ENCODE measurements at regions not wholly inside any gene's neighbourhood (a gene's known extent, or its start where the extent isn't known, plus 50 kb on each side); places are given as distances from the start of the nearest gene placed in this dataset.

DNA sequence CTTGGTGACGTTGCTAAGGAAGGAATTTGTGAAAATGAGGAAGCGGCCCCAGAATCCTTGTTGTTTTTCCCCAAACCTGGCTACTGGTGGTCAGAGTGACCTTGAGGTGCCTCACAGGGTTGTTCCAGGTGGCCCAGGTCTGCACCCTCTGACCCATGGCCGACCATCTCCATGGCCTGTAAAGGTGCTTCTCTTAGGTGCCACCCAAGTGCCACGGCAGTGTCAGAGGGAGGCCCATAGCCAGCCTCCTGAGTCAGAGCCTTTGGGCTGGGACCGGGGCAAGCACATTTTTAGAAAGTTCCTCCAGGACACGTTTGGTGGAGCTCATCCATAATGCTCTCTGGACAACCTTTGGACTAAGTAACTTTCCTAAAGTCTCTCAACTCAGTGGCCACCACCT lies 83.9 kb upstream of the IRS2 start:
- TF ChIP-seq, protein P1, sequence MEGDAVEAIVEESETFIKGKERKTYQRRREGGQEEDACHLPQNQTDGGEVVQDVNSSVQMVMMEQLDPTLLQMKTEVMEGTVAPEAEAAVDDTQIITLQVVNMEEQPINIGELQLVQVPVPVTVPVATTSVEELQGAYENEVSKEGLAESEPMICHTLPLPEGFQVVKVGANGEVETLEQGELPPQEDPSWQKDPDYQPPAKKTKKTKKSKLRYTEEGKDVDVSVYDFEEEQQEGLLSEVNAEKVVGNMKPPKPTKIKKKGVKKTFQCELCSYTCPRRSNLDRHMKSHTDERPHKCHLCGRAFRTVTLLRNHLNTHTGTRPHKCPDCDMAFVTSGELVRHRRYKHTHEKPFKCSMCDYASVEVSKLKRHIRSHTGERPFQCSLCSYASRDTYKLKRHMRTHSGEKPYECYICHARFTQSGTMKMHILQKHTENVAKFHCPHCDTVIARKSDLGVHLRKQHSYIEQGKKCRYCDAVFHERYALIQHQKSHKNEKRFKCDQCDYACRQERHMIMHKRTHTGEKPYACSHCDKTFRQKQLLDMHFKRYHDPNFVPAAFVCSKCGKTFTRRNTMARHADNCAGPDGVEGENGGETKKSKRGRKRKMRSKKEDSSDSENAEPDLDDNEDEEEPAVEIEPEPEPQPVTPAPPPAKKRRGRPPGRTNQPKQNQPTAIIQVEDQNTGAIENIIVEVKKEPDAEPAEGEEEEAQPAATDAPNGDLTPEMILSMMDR (IDR thresholded peaks at IDR 0.05; ENCODE audit: low read depth, low read length) = no peak
- no peak for DNase-seq (ENCODE audit: extremely low read depth, low read depth)

DNA sequence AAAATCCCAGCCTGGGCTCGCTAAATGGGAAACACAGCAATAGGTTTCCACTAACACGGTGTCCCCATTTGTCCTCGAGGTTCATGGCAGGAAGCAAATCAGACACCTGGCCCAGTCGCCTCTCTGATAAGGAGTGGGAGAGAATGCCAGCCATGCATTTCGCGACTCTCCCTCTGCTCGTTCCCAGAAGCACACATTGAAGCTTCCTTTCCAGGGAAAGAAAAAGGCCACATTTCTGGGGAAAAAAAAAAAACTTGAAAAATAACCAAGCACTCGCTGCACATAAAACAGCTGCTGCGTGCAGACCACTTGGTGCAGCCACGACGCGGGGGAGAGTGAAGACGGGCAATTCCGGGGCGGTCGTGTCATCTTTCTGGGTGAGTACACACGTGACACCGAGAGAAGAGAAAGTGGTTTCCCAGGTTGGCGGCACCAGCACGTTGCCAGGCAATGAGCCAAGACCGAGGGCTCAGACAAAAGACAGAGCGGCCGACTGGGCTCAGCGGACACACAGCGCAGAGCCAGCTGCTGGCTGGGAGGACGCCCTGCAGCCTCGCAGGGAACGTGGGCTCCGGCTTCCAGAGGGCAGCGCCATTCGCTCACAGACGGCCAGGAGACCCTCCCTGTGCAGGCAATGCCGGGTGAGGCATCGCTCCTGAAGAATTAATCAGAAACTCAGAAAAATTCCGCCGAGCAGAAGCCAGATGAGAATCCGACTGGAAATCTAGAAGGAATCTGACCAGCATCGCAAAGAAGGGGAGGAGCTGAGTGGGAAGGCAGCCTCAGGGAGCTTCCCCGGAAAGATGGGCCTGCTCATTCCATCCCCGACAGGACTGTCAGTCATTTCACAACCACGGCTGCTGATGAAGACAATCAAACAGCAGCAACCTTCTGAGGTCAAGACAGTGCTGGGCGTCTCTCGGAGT lies 83.2 kb upstream of the IRS2 start:
- DNase-seq (ENCODE audit: extremely low read depth, low read depth) = peak; percentile 31
- TF ChIP-seq, protein P1 (IDR thresholded peaks at IDR 0.05; ENCODE audit: low read depth, low read length) = peak; percentile 46

DNA sequence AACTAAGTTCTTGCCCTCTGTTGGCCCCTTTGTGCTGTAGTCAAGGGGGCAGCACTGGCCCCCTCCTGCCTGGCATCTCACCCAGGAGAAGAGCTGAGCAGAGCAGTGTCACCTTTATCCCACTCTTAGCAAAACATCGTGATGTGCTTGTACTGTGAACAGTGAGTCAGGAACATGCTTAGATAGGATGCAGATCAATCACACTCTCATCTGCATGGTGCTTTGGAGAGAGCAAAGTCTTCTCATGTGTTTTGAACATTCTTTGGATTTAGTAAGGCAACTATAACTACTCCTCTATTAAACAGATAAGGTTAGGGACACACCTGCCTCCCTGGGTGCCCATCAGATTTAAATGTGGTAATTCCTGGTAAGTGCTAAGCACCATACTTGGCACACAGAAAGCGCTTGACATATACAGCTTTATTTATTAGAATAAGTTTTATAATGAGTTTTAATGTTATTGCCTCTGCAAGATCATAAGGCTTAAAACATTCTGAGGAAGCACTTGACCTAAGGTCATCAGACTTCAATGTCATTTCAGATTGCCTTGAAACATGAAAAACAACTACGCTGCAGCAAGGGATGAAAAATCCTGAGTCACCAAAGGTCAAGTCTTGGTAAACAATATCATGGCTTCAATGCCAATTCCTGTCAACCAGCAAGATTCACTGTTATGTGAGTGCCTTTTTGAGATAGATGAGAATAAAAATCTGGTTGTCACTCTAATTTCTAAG lies 82.4 kb upstream of the IRS2 start:
- TF ChIP-seq, protein P1 (IDR thresholded peaks at IDR 0.05; ENCODE audit: low read depth, low read length) = no peak
- no peak for DNase-seq (ENCODE audit: extremely low read depth, low read depth)

DNA sequence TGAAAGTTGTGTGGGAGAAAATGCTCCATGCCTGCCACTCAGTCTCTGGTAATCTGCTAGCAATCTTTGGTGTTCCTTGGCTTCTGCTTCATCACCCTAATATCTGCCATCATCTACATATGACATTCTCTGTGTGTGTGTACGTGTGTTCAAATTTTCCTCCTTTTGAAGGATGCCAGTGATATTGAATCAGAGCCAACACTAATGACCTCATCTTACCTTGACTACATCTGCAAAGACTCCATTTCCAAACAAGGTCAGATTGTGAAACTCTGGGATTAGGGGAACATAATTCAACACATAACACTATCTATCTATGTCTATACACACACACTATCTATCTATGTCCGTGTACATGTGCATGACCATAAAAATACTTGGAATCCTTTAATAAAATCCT lies 81.4 kb upstream of the IRS2 start:
- TF ChIP-seq, protein P1 (IDR thresholded peaks at IDR 0.05; ENCODE audit: low read depth, low read length) = no peak
- no peak for DNase-seq (ENCODE audit: extremely low read depth, low read depth)

DNA sequence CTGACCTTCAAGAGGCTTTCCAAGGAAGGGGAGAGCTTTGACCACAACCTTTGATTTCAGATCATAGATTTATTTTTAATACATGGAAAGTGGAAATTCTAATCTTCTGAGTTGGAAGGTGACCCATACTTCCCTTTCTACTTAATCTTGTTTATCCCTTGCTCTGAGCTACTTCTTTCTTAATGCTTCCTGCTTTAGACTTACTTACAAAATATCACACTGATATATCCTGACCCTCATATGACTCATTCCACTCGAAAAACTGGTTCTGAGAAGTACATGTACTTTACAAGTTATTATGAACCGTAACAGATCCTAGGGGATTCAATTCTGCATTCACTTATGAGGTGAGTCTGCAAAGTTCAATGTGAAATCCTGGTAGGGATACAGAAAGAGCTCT lies 76.2 kb upstream of the IRS2 start:
- DNase-seq (ENCODE audit: extremely low read depth, low read depth) = no peak

DNA sequence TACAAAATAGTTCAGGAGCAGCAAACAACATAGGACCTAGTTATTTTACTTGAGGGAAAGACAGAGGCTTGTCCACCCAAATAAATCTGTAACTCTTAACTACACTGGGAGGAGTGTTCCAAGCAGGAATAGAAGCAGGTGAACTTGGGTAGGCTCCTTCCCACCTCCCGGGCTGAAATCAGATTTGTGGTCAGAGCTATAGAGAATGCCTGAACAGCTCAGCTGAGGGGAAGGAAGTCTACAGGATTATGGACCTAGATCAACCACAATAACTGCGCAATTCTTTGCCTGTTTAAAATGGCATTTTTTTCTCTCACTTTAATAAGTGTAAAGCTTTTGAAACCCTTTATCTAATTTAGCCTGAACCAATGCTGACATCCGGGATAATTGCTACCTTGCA lies 73.5 kb upstream of the IRS2 start:
- DNase-seq (ENCODE audit: extremely low read depth, low read depth) = no peak
- TF ChIP-seq, protein P1 (IDR thresholded peaks at IDR 0.05; ENCODE audit: low read depth, low read length) = no peak

More for the DNA sequence above, 76.2 kb upstream of the IRS2 start:
- TF ChIP-seq, protein P1 (IDR thresholded peaks at IDR 0.05; ENCODE audit: low read depth, low read length) = no peak
